ENCODE measurements at regions not wholly inside any gene's neighbourhood (a gene's known extent, or its start where the extent isn't known, plus 50 kb on each side); places are given as distances from the start of the nearest gene placed in this dataset.

GRCh38 chr17:69711541-69711940, 297.0 kb downstream of the MAP2K6 start:
- TF ChIP-seq CTCF (IDR thresholded peaks at IDR 0.05) (no peak), POLR2AphosphoS5 (IDR thresholded peaks at IDR 0.05) (no peak)

Data from gastroesophageal sphincter (tissue), 3 donors.